LoVo (cell line): ENCODE measurements at regions not wholly inside any gene's neighbourhood (a gene's known extent, or its start where the extent isn't known, plus 50 kb on each side); places are given as distances from the start of the nearest gene placed in this dataset.
"Not testable (repeated sequence)": the region's sequence is repeated elsewhere in the genome, so short reads cannot be mapped to it uniquely, and the experiment has no call there.

Experiments
- DNase-seq: peaks from one replicate; pipeline ENCODE4 v3.0.0-alpha.2; 2016; ENCODE audit warnings: low spot score

- DNase-seq, result no peak
These were observed 388.4 kb downstream of the TFEC start for GRCh38 chr7:115642194-115642593.

DNA sequence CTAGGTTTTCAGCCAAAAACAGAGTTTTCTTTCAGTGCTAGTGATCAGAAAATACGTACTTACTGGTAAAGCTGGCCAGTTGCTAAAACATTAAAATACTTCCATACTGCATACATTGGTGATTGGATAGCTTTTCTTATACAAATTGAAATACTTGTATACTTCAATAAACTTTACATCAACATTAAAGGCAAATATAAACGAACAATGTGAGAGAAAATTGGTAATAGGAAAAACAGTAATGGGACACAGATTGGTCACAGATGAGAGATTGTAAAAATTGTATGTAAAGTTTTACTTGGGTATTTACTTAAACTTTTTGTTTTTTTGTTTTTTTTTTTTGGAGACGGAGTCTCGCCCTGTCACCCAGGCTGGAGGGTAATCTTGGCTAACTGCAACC, 391.7 kb downstream of the TFEC start:
- DNase-seq, result no peak

DNA sequence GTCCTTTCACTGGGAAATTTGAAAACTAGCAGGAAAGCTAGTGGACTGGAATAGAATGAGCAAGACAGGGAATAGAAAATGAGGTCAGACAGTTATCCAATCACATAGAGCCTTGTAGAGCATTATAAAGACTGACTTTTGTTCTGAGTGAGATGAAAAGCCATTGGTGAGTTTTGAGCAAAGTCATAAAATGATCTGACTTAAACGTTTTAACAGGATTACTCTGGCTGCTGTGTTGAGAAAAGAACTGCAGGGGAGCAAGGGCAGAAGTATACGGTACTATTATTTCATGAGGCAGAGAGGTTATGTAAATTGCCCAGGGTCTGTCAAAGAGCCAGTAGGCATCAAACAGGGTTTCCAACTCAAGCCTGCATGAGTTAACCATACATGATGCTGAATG, 393.4 kb downstream of the TFEC start:
- no peak for DNase-seq

DNA sequence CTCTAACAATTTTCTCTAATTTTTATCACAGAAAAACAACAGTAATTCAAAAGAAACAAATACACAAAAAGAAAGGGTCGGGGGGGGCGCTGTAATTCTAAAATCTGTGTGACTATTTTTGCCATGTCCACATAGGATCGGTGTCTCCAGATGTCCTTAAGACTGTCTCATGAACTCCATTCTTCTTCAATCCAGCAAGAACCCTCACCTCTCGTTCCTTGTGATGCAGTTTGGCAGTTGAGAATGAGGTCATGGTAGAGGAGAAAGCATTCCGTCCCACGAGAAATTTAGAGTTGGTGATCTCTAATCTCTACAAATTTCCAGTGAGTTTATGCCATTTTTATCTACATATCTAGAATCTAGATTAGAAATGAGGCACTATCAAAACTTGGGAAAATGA, 394.7 kb downstream of the TFEC start:
- DNase-seq, result no peak

DNA sequence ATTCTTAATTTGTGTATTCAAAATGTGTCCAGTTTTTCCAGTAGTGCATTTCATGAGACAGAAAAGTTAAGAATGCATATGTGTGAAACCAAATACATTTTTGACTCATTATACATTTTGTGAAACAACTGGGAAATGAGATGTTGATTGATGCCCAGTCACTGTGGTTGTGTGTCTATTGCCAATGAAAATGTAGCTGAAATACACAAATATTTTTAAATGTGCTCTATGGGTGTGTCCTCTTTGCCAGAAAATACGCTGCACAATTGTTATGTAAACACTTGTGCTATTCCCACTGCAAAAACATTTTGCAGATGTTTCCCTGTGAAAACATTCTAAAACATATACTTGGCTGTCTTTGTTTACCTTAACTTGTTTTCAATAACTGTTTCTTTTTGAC, 395.2 kb downstream of the TFEC start:
- no peak for DNase-seq

DNA sequence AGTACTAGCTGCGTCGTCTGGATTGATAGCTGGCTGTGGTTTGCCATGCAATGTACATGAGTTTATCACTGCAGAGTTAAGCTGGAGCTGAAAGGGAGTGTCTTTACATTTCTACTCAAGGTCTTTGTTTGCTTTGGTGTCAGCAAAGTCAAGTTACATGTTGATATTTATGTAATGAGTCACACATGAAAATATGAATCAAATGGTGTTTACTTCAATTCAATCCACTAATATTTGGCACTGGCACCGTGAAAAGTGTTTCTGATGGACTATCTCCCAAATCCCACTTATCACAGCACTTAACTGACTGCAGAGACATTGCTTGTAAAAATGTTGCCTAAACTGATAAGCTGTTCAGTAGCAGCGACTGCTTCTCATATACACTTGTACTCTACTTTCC, 395.9 kb downstream of the TFEC start:
- DNase-seq, result peak; percentile 57

- no peak for DNase-seq
These were observed 397.9 kb downstream of the TFEC start for GRCh38 chr7:115632636-115633035.

GRCh38 chr7:115631782-115632181, 398.8 kb downstream of the TFEC start:
- no peak for DNase-seq

GRCh38 chr7:115630049-115630448, 400.5 kb downstream of the TFEC start:
- DNase-seq, result no peak

DNA sequence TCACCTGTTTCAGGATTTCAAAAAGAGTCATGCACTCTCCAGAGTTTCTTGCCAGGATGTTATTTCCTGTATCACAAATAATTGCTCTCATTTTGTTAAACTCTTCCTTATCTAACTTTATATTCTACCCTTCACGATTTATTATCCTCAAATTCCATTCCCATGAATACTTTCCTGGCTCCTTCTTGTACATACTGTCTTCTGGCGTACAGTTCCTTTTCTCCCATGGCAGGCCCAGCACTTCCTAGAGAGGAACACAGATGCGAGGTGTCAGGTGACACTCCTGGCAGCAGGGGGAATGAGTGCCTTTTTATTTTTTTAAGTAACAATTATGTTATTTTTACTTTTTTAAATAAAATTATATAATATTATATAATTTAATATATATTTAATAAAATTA, 411.9 kb downstream of the TFEC start:
- DNase-seq, result no peak

- DNase-seq, result no peak
These were observed 416.7 kb downstream of the TFEC start for GRCh38 chr7:115613836-115614235.

DNA sequence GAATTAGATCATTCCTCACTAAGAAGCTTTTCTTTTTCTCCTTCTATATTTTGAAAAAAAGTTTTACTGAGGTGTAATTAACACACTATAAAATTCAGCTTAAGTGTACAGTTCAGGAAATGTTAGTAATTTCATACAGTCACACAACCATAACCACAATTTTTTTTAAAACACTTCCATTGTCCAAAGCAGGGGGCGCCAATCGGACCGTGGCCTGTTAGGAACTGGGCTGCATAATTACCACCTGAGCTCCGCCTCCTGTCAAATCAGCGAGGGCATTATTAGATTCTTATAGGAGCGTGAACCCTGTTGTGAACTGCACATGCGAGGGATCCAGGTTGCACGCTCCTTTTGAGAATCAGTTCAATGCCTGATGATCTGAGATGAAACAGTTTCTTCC, 427.1 kb downstream of the TFEC start:
- no peak for DNase-seq

GRCh38 chr7:115600207-115600606, 430.4 kb downstream of the TFEC start:
- DNase-seq, result no peak

DNA sequence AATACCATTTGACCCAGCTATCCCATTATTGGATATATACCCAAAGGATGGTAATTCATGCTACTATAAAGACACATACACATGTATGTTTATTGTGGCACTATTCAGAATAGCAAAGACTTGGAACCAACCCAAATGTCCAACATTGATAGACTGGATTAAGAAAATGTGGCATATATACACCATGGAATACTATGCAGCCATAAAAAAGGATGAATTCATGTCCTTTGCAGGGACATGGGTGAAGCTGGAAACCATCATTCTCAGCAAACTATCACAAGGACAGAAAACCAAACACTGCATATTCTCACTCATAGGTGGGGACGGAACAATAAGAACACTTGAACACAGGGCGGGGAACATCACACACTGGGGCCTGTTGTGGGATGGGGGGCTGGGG, 431.4 kb downstream of the TFEC start:
- DNase-seq, result not testable (repeated sequence)

DNA sequence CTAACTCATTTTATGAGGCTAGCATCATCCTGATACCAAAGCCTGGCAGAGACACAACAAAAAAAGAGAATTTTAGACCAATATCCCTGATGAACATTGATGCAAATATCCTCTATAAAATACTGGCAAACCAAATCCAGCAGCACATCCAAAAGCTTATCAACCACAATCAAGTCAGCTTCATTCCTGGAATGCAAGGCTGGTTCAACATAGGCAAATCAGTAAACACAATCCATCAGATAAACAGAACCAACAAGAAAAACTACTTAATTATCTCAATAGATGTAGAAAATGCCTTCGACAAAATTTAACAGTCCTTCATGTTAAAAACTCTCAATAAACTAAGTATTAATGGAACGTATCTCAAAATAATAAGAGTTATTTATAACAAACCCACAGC, 433.3 kb downstream of the TFEC start:
- not testable (repeated sequence) for DNase-seq

- DNase-seq, result no peak
These were observed 437.5 kb downstream of the TFEC start for GRCh38 chr7:115593111-115593510.

DNA sequence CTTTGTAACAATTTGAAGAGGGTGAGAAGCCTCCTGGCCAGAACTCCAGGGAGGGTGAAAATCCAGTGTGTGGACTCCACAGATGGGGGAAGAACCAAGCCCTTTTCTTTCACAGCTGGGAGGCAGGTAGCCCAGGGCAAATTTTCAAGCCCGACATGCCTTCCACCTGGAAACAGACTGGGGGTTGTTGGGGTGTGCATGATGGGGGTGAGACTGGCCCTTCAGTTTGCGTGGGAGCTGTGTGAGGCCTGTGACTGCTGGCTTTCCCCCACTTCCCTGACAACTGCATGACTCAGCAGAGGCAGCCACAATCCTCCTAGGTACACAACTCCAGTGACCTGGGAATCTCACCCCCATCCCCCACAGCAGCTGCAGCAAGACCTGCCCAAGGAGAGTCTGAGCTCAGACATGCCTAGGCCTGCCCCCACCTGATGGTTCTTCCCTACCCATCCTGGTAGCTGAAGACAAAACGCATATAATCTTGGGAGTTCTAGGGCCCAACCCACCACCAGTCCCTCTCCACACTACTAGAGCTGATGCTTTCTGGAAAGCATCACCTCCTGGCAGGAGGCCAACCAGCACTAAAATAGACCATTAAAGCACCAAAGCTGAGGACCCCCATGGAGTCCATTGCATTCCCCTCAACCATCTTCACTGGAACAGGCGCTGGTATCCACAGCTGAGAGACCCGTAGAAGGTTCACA, 445.4 kb downstream of the TFEC start:
- peak; percentile 28 for DNase-seq

DNA sequence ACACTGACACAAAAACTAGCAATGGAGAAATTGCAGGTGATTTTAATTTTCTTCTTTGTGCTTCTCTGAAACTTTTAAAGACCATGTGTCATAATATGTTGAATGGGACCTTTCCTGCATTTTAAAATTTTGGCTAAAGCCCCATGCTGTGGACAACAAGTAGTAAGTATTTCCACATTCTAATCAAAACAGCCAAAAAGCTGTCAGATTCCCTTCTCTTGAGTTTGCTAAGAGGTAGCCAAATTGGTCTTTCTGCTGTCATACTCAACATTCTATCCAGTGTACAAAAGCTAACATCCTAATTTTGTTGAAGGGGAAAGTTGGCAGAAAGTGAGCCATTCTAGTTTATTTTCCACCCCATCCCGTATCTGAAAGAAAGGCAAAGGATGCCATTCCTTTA, 447.6 kb downstream of the TFEC start:
- DNase-seq, result no peak

DNA sequence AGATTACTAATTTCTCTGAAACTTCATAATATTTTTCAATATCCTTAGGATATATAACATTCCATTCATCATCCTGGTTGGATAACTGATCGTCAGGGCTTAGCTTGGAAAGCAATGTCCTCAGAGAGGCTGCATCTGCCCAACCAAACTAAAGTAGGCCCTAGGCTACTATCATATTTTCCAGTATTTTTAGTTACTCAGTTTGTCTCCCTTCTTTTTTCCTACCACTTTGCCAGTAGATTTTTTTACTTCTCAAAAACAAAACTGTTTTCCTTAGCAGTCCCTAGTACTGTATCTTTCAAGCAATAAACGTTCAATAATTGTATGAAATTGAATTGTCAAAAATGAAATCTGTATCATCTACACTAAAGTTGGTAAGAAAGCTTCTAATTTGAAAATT, 452.0 kb downstream of the TFEC start:
- no peak for DNase-seq

GRCh38 chr7:115574681-115575291, 455.8 kb downstream of the TFEC start:
- DNase-seq, result no peak

DNA sequence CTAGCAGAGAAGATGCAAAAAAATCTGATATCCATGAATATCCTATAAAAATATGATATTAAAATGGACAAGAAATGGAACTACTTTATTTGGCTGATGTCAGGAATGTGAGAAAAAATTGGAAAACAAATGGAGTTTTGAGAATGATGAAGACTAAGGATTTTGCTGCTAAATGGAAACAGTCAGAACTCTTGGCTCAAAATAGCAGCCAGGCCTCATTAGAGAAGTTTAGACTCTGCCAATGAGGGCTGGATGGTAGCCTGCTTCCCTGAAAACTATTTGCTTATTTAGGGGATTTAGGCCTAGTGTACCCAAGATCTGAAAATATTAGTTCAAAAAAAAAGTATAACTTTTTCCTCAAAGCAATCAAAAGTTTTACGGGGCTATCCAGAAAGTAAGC, 458.5 kb downstream of the TFEC start:
- DNase-seq, result no peak

GRCh38 chr7:115561335-115562110, 469.0 kb downstream of the TFEC start:
- no peak for DNase-seq

GRCh38 chr7:115559877-115560276, 470.7 kb downstream of the TFEC start:
- no peak for DNase-seq
